CD4-positive, alpha-beta T cell treated with Interleukin-4 for 1 hour (primary cell): ENCODE measurements at regions not wholly inside any gene's neighbourhood (a gene's known extent, or its start where the extent isn't known, plus 50 kb on each side); places are given as distances from the start of the nearest gene placed in this dataset.

Experiments
- DNase-seq, 2 donors: peaks; one replicate each; pipeline ENCODE4 v3.0.0-alpha.2; 2020 to 2022

DNA sequence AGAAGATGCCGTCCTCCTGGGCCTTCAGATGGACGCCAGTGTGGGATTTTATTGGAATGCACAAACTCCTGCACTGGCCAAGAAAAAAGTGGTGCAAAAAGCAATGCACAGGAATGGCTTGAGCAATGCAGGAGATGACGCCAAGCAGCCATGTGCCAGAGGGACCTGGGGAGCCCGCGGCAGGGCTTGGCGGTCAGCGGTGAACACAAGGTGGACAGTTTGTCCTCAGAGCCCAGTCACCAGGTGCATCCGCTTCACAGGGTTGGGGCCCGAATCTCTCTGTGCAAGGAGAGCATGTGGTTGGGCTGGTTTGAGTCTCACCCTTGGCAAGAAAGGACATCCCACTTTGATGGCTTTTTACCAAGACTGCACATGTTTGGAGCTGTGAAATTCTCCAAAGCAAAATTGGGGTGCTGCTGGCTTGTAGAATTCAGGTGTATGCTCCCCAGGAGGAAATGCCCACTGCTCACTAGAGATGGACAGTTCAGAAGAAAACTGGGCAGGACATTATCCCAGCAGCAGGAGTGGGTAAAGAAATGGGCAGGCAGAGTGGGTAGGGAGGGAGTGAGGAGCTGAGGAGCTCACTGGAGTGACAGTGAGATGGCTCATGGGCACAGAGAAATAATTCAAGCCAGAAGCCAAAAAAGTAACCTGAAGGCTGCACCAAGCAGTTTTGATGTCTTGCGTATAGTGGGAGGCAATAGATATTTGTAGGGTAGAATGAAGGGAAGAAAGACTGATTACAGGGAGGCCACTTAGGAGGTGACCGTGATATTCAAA is 463.9 kb downstream of the MTRR start:
- DNase-seq, result no peak

DNA sequence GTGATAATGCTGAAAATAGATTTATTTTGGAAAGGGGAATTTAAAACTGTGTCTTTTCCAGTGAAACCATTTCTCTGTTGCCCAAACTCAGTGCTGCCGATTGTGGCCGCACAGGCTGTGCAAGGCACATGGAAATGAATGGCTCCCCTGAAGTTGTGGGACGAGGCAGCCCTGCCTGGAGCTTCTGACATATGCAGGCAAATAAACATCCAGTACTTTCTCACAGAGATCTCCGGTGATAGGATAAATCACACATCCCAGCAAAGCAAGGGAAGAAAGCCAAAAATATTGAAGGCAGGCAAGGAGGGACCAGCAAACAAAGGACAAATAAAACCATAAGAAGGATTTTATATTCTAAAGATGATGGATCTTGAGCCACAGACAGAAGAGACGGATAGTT is 464.5 kb downstream of the MTRR start:
- no peak for DNase-seq

DNA sequence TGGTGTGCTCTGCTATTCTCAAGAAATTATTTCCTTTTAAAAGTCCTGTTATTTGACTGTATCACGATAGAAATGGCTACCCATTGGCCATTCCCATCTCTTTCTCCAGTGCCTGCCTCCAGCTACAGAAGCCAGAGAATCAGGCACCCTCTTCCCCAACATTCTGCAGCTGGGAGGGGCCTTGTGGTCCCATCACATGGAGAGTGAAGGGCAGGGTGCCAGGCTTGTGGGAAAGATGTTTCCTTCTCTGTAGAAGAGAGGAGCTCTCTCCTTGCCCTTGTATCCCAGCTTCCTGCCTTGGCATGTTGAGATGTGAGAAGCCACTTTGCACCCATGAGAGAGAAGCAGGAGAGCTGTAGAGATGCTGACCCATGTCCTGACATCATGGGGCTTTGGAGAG is 465.0 kb downstream of the MTRR start:
- DNase-seq, result no peak

DNA sequence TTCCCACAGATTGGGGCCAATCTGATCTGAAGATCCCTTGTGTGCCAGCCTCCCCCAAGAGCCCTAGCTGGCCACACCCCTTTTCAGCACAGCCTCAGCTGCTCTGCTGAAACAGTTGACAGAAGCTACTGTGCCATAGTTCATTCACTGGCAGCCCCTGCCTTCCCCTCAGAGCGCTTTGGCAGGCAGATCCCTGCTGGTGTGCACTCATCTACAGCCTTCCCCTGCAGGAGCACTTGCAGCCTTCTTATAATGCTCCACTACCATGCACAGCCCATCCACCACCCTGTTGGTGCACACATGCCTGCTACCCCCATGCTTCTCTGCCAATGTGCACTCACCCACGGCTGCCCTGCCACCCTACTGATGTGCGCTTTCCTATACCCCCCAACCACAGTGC is 471.3 kb downstream of the MTRR start:
- DNase-seq, result no peak

DNA sequence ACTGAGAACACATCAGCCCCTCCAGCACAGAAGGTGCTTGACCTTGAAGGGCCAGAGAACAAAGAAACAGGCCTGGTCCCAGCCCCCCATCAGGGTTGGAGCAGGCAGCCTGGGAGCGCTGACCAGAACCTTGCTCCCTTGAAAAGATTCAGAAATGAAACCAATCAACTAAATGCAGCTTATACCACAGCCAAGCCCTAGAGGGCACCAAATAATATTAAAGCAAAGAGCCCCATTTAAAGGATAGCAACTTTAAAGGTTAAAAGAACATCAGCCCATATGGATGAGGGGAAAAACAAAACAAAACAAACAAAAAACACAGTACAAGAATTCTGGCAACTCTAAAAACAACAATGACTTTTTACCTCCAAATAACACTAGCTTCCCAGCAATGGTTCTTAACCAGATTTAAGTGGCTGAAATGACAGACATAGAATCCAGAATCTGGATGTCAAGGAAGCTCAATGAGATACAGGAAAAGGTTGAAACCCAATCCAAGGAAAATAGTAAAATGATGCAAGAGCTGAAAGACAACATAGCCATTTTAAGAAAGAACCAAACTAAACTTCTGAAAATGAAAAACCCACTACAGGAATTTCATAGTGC is 471.9 kb downstream of the MTRR start:
- DNase-seq, result no peak

DNA sequence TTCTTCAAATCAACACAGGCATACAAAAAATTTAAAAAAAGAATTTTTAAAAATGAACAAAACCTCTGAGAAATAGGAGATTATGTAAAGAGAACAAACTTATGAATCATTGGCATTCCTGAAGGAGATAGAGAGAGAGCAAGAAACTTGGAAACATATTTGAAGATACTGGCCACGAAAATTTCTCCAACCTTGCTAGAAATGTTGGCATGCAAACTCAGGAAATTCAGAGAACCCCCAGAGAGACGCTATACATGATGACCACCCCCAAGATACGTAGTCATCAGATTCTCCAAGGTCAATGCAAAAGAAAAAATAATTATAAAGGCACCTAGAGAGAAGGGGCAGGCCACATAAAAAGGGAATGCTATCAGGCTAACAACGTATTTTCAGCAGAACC is 472.5 kb downstream of the MTRR start:
- DNase-seq, result no peak

DNA sequence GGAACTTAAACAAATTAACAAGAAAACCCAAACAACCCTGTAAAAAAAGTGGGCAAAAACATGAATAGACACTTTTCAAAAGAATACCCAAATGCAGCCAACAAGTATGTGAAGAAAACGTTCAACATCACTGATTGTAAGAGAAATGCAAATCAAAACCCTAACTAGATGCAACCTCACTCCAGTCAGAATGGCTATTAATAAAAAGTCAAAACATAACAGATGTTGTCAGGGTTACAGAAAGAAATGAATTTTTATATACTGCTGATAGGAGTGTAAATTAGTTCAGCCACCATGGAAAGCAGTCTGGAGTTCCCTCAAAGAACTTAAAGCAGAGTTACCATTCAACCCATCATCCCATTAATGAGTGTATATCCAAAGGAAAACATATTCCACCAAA is 479.0 kb downstream of the MTRR start:
- DNase-seq, result no peak

DNA sequence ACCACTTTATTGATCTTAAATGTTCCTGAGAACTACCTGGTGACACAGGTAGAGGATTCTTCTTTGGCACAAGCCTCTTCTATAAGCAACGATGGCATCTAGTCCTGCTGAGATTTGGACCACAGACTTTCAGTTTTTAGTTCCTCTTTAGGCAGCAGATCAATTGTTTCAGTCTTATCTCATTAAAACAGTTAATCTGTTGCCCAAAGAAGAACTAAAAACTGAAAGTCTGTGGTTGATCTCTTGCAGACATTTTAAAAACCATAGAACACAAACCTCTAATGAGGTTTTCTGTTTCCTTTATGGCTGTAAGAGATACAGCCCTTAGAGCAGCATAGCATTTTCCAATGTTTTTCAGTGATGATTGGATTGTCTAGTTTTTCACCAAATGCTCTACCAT is 480.9 kb downstream of the MTRR start:
- DNase-seq, result no peak

DNA sequence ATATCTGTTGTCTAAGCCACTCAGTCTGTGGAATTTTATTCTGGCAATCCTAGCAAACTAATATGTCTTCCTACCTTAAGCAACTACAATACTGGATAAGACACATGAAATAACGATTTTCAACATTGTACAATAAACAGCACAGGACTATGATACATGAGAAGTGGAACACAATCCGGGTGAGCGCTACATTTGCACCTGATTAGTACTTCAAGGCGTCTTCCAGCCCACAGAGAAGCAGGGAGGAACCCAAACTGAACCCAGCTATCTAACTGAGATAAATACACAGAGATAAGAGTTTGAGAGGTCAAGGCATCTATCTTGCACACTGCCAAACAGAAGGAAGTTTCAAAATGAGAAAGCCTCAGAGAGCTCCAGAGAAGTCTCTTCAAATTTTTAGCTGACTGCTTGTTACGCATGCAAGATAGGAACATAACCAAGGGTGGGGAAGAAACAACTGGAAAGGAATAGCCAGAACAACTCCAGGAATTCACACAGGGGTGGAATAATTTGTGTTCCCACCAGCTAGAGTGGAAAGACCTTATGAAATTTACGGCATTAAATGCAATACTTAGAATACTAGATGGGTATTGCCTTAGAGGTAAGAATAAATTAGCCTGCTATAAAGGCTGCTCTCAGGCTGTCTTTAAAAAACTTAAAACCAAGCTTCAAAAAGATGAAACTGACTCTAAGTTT is 481.8 kb downstream of the MTRR start:
- DNase-seq, result no peak

DNA sequence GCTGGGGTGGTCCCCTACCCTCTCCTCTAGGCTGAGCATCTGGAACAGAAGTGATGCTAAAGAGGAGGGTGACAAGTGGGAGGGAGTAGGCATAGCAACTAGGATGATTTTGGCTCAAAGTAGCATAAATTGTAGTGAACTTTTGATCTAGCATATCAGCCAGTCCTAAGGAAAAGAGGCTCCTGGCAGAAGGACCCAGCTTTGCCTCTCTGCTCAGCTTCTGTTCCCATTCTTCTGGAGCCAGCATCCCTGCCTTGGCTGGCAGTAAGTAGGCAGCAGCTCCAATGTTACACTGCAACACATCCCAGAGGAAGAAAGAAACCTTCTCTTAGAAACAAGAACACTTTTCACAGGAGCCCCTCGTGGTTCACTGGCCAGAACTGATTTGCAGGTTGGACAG is 487.0 kb downstream of the MTRR start:
- no peak for DNase-seq

DNA sequence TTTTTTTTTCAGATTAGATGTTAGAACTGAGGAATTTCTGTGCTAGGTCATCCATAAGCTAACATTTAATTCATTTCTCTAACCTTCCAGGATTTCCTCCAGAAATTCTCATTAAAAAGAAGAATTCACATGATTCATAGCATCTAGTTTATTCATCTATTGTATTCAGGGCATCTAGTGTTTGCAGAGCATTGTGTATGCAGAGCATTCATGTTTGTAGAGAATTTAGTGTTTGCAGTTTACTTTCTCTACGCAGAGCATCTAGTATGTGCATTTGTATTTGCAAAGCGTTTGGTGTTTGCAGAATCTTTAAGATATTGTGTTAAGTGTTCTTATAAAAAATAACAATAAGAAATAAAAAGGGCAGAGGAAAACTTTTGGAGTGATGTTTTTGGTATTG is 491.1 kb downstream of the MTRR start:
- no peak for DNase-seq

DNA sequence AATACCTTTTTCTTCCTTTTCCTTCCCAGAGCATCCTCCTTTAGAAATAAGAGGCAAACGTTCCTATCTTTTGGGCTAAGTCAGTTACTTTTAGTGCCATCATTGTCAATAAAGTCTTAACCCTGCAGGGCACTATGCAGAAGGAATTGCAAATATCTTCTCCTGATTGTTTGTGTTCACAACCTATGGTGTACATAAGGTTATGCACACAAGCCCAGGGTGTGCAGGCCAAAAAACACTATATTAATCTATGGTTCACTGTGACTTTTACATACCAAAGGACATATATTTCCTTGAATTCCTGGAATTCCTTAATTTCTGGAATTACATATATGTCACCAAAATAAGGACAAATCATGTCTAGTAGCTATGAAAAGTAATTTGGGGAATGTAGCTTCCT is 493.5 kb downstream of the MTRR start:
- DNase-seq, result no peak

DNA sequence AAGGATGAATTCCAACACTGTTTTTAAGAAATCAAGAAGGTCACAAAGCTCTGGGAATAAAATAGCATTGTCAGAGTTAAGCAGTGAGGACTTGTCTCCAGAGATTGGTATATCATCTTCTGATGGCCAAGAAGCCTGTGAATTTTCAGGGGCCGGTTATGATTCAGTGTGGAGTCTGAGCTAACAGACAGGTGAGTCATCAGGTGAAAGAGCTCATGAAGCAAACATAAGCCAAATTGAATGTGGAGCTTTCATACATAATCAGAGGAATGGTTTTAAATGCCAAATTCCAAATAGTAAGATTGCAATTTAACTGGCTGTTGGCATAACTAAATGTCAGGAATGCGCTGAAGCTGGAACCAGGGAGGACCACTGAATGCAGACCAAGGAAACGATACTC is 494.2 kb downstream of the MTRR start:
- DNase-seq, result no peak

DNA sequence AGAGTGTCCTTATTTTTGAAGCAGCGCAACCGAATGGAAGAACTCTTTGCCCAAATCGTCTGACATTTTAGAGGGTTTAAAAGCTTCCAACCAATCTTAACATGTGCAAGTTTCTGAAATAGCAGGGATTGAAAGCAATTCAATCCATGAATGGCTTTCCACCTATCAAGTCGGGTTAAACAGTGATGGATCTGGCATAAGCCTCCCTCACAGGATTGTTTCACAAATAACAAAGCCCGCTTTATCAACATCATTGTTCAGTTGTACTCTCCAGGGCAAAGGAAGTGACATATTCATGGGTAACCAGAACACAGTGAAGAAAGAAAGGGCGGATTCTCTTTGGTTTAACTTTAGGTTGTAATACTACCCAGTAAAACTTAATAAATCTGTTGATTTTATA is 497.3 kb downstream of the MTRR start:
- no peak for DNase-seq

DNA sequence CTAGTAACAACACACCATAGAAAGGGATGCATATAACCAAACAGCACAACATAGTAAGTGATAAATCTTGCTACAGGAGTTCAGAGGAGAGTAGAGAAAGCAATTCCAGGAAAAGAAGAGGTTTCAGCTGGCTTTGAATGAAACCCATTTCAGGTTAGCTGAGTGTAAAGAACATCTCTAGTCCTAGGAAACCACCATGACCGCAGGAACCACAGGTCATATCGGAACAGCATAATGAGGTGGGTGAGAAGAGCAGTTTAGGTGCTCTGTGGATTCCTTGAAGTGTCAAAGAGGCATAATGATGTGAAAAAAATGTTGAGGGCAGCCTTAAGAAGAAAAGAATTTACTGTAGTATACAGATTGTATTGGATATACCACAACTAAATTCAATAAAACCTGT is 507.5 kb downstream of the MTRR start:
- no peak for DNase-seq

DNA sequence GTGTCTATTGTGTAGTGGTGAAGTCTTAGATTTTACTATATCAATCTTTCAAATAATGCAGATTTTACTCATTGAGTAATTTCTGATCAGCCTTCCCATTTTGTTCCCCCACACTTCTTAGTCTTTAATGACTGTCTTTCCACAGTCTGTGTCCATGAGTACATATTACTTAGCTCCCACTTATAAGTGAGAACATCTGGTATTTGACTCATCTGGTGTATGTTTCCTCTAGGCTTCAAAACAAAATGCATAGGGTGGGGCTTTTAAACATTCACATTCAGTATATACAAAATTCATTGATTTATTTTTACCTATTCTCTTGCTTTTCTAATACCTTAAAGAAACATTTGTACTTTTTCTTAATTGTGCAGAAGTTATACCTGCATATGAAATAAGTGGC is 513.0 kb downstream of the MTRR start:
- no peak for DNase-seq

DNA sequence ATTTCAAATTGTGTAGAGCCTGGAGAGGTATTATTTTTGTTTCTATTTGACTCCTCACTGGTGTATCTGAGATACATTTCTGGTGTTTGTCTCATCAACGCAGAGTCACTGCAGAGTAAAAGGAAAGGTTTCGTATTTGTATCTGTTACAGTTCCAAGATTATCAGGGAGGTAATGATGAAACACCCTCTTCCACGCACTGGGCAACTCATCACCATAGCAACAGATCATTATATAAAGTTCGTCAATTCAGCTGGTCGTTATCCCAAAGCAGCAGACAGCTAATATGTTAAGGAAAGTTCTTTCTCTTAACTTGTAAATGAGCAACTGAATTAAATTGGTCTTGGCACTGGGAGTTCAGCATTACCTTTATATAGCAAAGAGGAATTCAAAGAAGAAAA is 513.5 kb downstream of the MTRR start:
- DNase-seq, result no peak

DNA sequence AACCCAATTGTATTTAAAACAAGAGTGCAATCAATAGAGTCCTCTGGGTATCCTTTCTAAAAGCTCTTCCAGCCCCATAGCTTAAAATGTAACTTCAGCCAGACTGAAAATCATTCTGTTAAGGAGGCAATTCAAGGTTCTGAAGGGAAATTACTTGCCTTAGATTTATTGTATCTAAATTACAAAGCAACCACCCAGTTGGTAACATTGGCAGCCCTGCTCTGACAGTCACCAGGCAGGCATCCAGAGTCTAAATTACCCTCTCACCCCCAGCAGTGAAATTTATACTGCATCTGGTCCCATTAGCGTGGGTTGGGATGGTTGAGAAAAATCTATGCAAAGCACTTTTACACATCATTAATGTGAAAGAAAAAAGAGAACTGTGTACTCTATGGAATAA is 514.7 kb downstream of the MTRR start:
- no peak for DNase-seq

DNA sequence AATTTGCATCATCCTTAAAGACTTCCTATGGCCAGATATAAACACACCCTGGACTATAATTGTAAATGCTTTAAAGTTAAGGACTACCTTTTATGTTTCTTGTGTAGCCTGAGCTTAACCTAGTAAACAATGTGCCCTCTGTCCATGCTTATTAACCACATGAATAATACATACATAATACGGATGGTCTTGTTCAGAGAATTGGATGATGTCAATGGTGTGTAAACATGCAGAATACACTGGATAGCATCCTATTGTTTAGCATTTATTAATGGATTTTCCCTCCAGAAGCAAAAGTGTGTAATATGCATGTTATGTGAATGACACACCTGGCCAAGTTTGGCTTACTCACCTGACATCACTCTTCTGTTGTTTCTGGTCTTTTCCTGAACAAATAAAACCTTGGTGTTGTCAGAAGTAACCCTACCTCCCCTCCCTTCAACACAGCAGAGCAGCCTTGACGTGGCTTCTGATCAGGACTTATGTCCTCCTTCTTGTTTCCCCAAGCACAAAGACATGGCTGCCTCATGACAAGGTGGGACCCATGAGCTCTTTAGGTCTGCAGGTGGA is 517.9 kb downstream of the MTRR start:
- DNase-seq, result no peak

DNA sequence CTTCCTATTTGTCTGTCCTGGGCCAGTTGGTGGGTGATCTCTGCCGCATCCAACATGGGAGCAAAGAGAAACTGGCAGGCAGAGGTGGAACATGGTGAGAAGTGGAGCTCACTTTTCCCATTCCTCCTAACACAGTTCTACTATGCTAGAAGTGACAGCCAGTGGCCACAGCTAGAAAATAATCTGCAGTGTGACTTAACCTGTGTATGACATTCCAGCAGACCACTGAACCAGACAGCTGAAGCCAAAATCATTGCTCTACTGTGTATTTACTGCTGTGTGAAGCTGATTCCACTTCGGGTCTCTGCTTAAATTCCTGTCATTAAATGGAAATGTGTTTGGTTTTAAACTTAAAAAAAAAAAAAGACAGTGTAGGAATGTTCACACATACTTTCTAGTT is 523.0 kb downstream of the MTRR start:
- no peak for DNase-seq

DNA sequence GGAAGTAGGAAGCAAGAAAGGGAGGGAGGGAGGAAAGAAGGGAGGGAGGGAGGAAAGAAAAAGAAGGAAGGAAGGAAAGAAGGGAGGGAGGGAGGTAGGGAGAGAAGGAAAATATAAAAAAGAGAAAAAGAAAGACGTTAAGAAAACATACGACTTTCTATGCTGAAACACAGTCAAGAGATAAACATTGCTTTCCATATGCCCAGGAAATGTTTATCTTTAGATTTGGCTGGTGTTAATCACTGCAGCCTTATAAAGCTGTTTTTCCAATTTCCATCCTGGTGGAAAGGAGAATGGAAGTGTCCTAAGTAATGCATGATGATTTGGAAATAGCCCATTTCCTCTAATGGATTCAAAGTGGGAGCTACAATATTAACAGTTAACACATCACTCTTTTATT is 524.3 kb downstream of the MTRR start:
- no peak for DNase-seq

DNA sequence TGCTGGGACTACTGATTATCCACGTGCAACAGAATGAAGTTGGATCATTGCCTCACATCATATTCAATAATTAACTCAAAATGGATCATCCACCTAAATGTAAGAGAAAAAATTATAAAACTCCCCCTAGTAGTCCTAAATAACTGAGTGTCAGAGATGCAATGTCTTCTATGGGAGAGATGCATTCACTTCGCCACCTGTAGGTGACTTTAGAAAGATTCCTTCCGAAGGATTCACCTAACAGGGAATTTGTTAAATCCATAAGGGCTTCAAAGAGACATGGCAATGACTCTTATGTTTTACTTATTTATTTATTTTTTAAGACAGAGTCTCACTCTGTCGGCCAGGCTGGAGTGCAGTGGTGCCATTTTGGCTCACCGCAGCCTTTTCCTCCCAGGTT is 526.0 kb downstream of the MTRR start:
- no peak for DNase-seq

DNA sequence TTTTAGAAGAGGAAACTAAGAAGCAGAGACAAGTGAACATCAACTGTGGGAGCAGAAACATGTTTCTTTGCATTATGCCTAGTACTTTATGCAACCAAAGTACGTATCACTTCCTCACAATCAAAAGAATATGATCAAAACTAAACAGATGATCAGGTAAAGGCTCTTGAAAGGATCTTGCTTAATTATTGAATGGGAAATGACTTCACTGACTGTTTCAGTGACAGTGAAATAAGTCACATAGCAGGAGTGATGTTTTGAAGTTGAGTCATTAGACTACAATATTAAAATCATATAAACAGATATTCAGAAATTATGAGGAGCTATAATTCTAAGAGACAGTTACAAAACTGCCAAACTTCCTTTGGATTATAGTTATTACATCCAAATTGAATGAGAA is 527.3 kb downstream of the MTRR start:
- DNase-seq, result no peak

DNA sequence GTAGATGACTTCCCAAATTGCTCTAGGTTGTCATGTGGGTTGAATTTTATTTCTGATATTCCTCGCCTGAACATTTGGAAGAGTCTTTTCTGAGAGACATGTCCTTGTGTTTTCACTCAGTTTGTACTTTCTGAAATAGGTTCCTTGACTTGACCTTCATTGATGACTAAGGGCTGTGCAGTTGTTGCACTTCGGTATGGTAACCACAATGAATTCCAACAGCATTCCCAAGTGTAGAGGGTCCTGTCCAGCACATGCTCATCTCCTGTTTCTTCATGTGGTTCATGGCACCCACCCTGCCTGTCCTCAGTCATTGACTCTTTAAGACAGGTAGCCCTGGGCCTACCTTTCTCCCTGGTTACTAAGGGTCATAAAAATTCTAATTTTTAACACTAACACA is 527.8 kb downstream of the MTRR start:
- no peak for DNase-seq
